Neural progenitor cell (in vitro differentiated cells): ENCODE measurements at regions not wholly inside any gene's neighbourhood (a gene's known extent, or its start where the extent isn't known, plus 50 kb on each side); places are given as distances from the start of the nearest gene placed in this dataset.

Source experiments
- DNase-seq: peaks from one replicate; pipeline ENCODE4 v3.0.0-alpha.2; 2016; ENCODE audit warnings: low spot score
- H2AFZ ChIP-seq: fragments of 200-600 bp; sonication (generic); replicated peaks from 2 replicates; pipeline ENCODE4 v1.6.1; 2016; ENCODE audit warnings: antibody characterized with exemption
- H3F3A ChIP-seq: fragments of 200-600 bp; sonication (generic); 2 replicates; pipeline ENCODE4 v1.6.1; 2016; ENCODE audit warnings: antibody characterized with exemption, low read depth
- H3K27ac ChIP-seq: fragments of 200-600 bp; sonication (generic); 2 replicates; pipeline ENCODE4 v1.5.1; 2016; ENCODE audit warnings: mild to moderate bottlenecking
- H3K27me3 ChIP-seq: fragments of 200-600 bp; sonication (generic); 2 replicates; pipeline ENCODE4 v1.6.1; 2016; ENCODE audit warnings: mild to moderate bottlenecking, moderate library complexity
- H3K36me3 ChIP-seq: fragments of 200-600 bp; sonication (generic); 2 replicates; pipeline ENCODE4 v1.5.1; 2016
- H3K4me1 ChIP-seq: fragments of 200-600 bp; sonication (generic); 2 replicates; pipeline ENCODE4 v1.6.1; 2016; ENCODE audit warnings: mixed run types
- H3K4me2 ChIP-seq: fragments of 200-600 bp; sonication (generic); 2 replicates; pipeline ENCODE4 v1.6.1; 2016
- H3K4me3 ChIP-seq: fragments of 200-600 bp; sonication (generic); 2 replicates; pipeline ENCODE4 v1.5.1; 2016
- H3K79me2 ChIP-seq: fragments of 200-600 bp; sonication (generic); 2 replicates; pipeline ENCODE4 v1.6.1; 2016; ENCODE audit warnings: low read depth
- H3K9ac ChIP-seq: fragments of 200-600 bp; sonication (generic); 2 replicates; pipeline ENCODE4 v1.6.1; 2016
- H3K9me3 ChIP-seq: fragments of 200-600 bp; sonication (generic); 2 replicates; pipeline ENCODE4 v1.5.1; 2016; ENCODE audit warnings: low read depth
- H4K20me1 ChIP-seq: fragments of 200-600 bp; sonication (generic); 2 replicates; pipeline ENCODE4 v1.6.1; 2016; ENCODE audit warnings: low read depth
- H3K27ac Mint-ChIP-seq: 3 replicates; pipeline ENCODE4 v1.8.0; 2021; ENCODE audit warnings: mixed read lengths
- H3K27me3 Mint-ChIP-seq: 2 replicates; pipeline ENCODE4 v1.8.0; 2022; ENCODE audit warnings: low read depth, mild to moderate bottlenecking, inconsistent platforms, moderate library complexity, mixed read lengths; ENCODE audit not compliant: insufficient read depth
- H3K36me3 Mint-ChIP-seq: 3 replicates; pipeline ENCODE4 v1.8.0; 2021; ENCODE audit warnings: mixed read lengths
- H3K4me1 Mint-ChIP-seq: 3 replicates; pipeline ENCODE4 v1.8.0; 2021; ENCODE audit warnings: mixed read lengths
- H3K4me3 Mint-ChIP-seq: 3 replicates; pipeline ENCODE4 v1.8.0; 2021; ENCODE audit warnings: mild to moderate bottlenecking, moderate library complexity, mixed read lengths
- H3K9me3 Mint-ChIP-seq: 3 replicates; pipeline ENCODE4 v1.8.0; 2020; ENCODE audit warnings: mixed read lengths
- EZH2 ChIP-seq: fragments of 200-600 bp; sonication (generic); IDR thresholded peaks from 2 replicates; pipeline ENCODE4 v1.6.1; 2017; ENCODE audit warnings: antibody characterized with exemption, mild to moderate bottlenecking, moderate library complexity
- EZH2phosphoT487 ChIP-seq: fragments of 200-600 bp; sonication (generic); IDR thresholded peaks from 2 replicates; pipeline ENCODE4 v1.6.1; 2017; ENCODE audit warnings: antibody characterized with exemption
- TF ChIP-seq, protein P1 (sequence below): fragments of 200-600 bp; sonication (generic); IDR thresholded peaks from 2 replicates; pipeline ENCODE4 v1.5.1; 2017; ENCODE audit warnings: antibody characterized with exemption, mild to moderate bottlenecking

DNA sequence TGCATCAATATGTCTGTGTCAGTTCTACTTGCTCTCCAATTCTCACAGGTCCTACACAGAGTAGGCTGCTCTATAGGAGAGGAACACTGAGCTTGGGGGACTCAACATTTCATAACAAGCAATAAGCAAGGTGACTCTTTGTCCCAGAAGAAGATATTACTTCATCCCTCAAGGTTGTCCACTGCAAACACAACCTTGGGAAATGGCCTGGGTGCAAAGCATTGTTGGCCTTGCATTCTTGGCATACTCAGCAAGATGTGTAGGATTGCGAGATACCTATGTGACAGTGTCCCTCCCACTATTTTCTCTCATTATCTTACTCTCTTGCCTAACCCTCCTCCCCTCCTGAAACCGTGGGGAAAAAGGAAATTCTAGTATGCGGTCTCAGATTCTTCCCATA lies 169.8 kb upstream of the FREM1 start:
- H3K27ac ChIP-seq, result no peak overlapping the region
- H3K4me1 ChIP-seq, result no peaks in the 10 kb centered on the region
- H3K4me1 Mint-ChIP-seq, result peaks cover 2% of the 10 kb centered on the region
- no peaks in the 10 kb centered on the region for H3K79me2 ChIP-seq
- no peak overlapping the region for H3K4me3 ChIP-seq
- no peak overlapping the region for H3K4me2 ChIP-seq
- TF ChIP-seq EZH2, result no peak
- TF ChIP-seq, protein P1, sequence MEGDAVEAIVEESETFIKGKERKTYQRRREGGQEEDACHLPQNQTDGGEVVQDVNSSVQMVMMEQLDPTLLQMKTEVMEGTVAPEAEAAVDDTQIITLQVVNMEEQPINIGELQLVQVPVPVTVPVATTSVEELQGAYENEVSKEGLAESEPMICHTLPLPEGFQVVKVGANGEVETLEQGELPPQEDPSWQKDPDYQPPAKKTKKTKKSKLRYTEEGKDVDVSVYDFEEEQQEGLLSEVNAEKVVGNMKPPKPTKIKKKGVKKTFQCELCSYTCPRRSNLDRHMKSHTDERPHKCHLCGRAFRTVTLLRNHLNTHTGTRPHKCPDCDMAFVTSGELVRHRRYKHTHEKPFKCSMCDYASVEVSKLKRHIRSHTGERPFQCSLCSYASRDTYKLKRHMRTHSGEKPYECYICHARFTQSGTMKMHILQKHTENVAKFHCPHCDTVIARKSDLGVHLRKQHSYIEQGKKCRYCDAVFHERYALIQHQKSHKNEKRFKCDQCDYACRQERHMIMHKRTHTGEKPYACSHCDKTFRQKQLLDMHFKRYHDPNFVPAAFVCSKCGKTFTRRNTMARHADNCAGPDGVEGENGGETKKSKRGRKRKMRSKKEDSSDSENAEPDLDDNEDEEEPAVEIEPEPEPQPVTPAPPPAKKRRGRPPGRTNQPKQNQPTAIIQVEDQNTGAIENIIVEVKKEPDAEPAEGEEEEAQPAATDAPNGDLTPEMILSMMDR, result no peak
- TF ChIP-seq EZH2phosphoT487, result no peak
- peaks cover 7% of the 10 kb centered on the region for H3K9me3 Mint-ChIP-seq
- no peaks in the 10 kb centered on the region for H3F3A ChIP-seq
- no peak for DNase-seq
- no peaks in the 10 kb centered on the region for H3K27me3 ChIP-seq
- no peak overlapping the region for H3K9ac ChIP-seq
- H3K36me3 Mint-ChIP-seq, result no peaks in the 10 kb centered on the region
- H3K27ac Mint-ChIP-seq, result no peak overlapping the region
- H3K27me3 Mint-ChIP-seq, result peaks cover under 1% of the 10 kb centered on the region
- H4K20me1 ChIP-seq, result no peaks in the 10 kb centered on the region
- no peak overlapping the region for H2AFZ ChIP-seq
- H3K36me3 ChIP-seq, result no peaks in the 10 kb centered on the region
- no peaks in the 10 kb centered on the region for H3K9me3 ChIP-seq
- H3K4me3 Mint-ChIP-seq, result no peak overlapping the region

DNA sequence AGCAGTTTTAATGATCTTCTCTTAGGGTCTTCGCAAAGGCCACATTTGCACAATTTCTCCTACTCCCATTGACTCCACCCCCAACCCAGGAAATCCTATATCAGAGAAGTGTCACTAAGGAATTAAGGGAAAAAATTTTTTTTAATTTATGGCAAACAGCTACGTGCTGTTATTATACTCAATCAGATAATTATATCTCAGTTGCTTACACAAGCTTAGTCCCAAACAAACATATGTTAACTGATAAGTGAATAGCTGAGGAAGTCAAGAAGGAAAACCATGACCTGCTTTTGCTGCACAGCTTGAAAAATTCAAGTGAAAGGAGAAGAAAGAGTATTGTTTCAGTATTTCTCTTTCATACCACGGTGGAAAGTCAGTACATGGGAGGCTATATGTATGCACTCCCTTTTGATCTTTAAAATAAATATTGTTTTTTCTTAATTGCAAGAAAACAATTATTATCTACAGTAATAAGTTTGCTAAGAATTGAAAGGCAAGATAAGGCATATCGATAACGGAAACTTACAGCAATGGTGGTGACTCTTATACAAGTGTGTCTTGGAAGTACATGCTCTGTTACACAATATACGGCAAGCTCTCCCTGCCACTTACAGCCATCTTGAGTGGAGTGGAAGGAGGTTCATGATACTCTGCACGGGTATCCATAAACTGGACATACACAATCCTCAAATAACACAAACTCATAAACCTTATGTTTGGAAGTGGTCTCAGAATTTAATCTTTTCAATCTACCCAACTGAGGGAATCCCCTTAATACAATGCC lies 167.9 kb upstream of the FREM1 start:
- no peaks in the 10 kb centered on the region for H3K9me3 ChIP-seq
- Mint-ChIP-seq H3K27ac (no peak overlapping the region), H3K4me3 (no peak overlapping the region), H3K27me3 (peaks cover 3% of the 10 kb centered on the region), H3K36me3 (no peaks in the 10 kb centered on the region), H3K4me1 (peaks cover 2% of the 10 kb centered on the region), H3K9me3 (peaks cover 7% of the 10 kb centered on the region)
- no peaks in the 10 kb centered on the region for H4K20me1 ChIP-seq
- H3K9ac ChIP-seq, result no peak overlapping the region
- TF ChIP-seq EZH2, result no peak
- TF ChIP-seq, protein P1, result no peak
- no peak for TF ChIP-seq EZH2phosphoT487
- no peaks in the 10 kb centered on the region for H3K36me3 ChIP-seq
- no peak overlapping the region for H3K4me2 ChIP-seq
- no peak for DNase-seq
- H3K27me3 ChIP-seq, result no peaks in the 10 kb centered on the region
- H3K4me1 ChIP-seq, result no peaks in the 10 kb centered on the region
- H3K4me3 ChIP-seq, result no peak overlapping the region
- no peak overlapping the region for H2AFZ ChIP-seq
- no peaks in the 10 kb centered on the region for H3F3A ChIP-seq
- no peak overlapping the region for H3K27ac ChIP-seq
- H3K79me2 ChIP-seq, result no peaks in the 10 kb centered on the region

DNA sequence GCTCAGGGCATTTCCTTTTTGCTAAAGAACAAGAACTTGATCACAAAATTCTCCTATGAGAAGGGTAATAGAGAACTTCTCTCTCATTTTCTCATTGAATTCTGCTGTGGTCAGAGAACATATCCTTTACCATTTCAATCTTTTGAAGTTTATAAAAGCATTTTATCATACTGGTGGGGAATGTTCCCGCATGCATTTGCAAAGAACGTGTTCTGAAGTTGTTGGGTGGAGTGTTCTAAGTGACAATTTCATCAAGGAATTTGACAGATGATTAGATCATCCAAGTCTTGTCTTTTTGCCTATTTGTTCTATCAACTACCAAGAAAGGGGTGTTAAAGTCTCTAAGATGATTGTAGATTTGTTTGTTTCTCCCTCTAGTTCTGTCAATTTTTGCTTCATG lies 163.4 kb upstream of the FREM1 start:
- TF ChIP-seq EZH2 (no peak), EZH2phosphoT487 (no peak)
- TF ChIP-seq, protein P1, result no peak
- DNase-seq, result no peak
- Histone ChIP-seq H4K20me1 (no peaks in the 10 kb centered on the region), H3K27me3 (no peaks in the 10 kb centered on the region), H3K9me3 (no peaks in the 10 kb centered on the region), H3K36me3 (no peaks in the 10 kb centered on the region), H3K4me3 (no peak overlapping the region), H3K9ac (no peak overlapping the region), H3K27ac (no peak overlapping the region), H3K4me1 (no peaks in the 10 kb centered on the region), H2AFZ (no peak overlapping the region), H3K4me2 (no peak overlapping the region), H3F3A (no peaks in the 10 kb centered on the region), H3K79me2 (no peaks in the 10 kb centered on the region)
- Mint-ChIP-seq H3K4me1 (no peaks in the 10 kb centered on the region), H3K36me3 (no peaks in the 10 kb centered on the region), H3K9me3 (no peaks in the 10 kb centered on the region), H3K4me3 (no peak overlapping the region), H3K27ac (no peak overlapping the region), H3K27me3 (peaks cover 3% of the 10 kb centered on the region)
